BLaER1 treated with 17β-estradiol and CSF1 and Interleukin-3, amounts not matched to agents 10 nM and 100 nM (cell line): ENCODE measurements at regions not wholly inside any gene's neighbourhood (a gene's known extent, or its start where the extent isn't known, plus 50 kb on each side); places are given as distances from the start of the nearest gene placed in this dataset.

Experiments
- H3K27ac ChIP-seq, 11 experiments: shearing (Covaris generic); formaldehyde crosslinking; 2 replicates each; pipeline ENCODE4 v1.8.1; 2022
- H3K27me3 ChIP-seq, 11 experiments: shearing (Covaris generic); formaldehyde crosslinking; 2 replicates each; pipeline ENCODE4 v1.8.1; 2022
- H3K36me3 ChIP-seq, 11 experiments: shearing (Covaris generic); formaldehyde crosslinking; 2 replicates each; pipeline ENCODE4 v1.8.1; 2022
- H3K4me1 ChIP-seq, 10 experiments: shearing (Covaris generic); formaldehyde crosslinking; 2 replicates each; pipeline ENCODE4 v1.8.1; 2022
- H3K4me2 ChIP-seq, 11 experiments: shearing (Covaris generic); formaldehyde crosslinking; 2 replicates each; pipeline ENCODE4 v1.8.1; 2022
- H3K4me3 ChIP-seq, 10 experiments: shearing (Covaris generic); formaldehyde crosslinking; 2 replicates each; pipeline ENCODE4 v1.8.1; 2022
- H3K9ac ChIP-seq, 11 experiments: shearing (Covaris generic); formaldehyde crosslinking; 2 replicates each; pipeline ENCODE4 v1.8.1; 2022
- H3K9me3 ChIP-seq, 11 experiments: shearing (Covaris generic); formaldehyde crosslinking; replicated peaks in 1 of 11; 2 replicates each; pipeline ENCODE4 v1.8.1; 2022
- H4K20me1 ChIP-seq, 11 experiments: shearing (Covaris generic); formaldehyde crosslinking; 2 replicates each; pipeline ENCODE4 v1.8.1; 2022
- Cebpa-rat ChIP-seq, 11 experiments: shearing (Covaris generic); IDR thresholded peaks; 2 replicates each; pipeline ENCODE4 v1.8.1; 2022

DNA sequence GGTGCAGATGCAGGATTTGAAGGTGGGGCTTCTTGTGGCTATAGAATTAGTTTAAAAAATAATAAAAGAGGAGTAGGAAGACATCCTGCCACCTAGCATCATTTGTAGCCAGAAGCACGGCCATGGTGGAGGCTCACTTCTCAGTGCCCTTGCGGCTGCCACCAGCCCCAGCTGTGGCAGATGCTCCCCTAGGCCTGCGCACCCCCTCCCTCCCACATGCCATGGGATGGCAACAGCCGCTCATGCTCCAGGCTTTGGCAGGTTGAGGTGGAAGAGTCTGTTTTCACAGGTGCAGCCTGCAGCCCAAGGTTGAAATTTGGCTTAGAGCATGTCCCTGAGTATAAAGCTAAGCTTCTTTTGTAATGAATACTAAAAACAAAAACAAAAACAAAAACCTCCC, 96.4 kb downstream of the GATA6 start:
- H3K4me2 ChIP-seq, result peak overlapping the region in 1 of 11 experiments; percentile 8; a peak in 1 of 22 replicates
- H3K9ac ChIP-seq, result no peak overlapping the region
- no peaks in the 10 kb centered on the region for H3K36me3 ChIP-seq
- H4K20me1 ChIP-seq, result no peaks in the 10 kb centered on the region
- H3K27ac ChIP-seq, result no peak overlapping the region
- H3K4me1 ChIP-seq, result peaks cover 0 to 3% (median 0%) of the 10 kb centered on the region in 10 experiments; a peak in 1 of 20 replicates
- 0 out of 22 replicates have a peak, but pooled peaks cover 0 to 4% (median 0%) of the 10 kb centered on the region in 11 experiments for H3K9me3 ChIP-seq
- no peaks in the 10 kb centered on the region for H3K27me3 ChIP-seq
- no peak overlapping the region for H3K4me3 ChIP-seq
- no peak for TF ChIP-seq Cebpa-rat (IDR thresholded peaks at IDR 0.05)

DNA sequence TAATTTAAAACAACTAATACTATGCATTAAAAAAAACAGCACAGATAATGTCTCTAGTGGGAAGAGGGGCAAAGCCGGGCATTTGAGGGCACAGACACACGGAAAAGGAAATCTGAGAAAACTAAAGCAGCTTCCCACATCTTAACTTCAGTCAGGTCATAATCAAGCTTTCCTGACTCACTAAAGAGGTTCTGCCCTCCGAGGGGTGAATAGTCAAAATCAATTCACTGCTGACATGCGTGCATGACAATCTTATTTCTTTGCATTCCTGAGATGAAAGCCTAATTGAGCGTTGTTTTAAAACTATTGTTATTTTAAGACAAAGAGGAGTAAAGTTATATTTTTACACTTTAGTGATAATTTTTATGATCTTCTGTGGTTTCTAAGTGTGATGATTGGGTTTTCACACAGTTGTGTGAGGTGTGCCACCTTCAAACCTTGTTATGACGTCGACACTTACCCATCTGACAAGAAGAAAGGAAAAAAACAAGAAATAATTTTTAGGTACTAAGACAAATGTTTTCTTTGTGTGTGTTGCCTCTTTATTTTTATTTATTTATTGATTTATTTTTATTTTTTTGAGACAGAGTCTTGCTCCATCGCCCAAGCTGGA, 90.9 kb downstream of the GATA6 start:
- Histone ChIP-seq H3K4me3 (no peak overlapping the region), H3K9ac (no peak overlapping the region), H3K4me2 (no peak overlapping the region), H4K20me1 (no peaks in the 10 kb centered on the region), H3K9me3 (0 out of 22 replicates have a peak, but pooled peaks cover 0 to 4% (median 0%) of the 10 kb centered on the region in 11 experiments), H3K36me3 (no peaks in the 10 kb centered on the region), H3K27me3 (no peaks in the 10 kb centered on the region), H3K4me1 (peaks cover 0 to 2% (median 0%) of the 10 kb centered on the region in 10 experiments; a peak in 1 of 20 replicates), H3K27ac (no peak overlapping the region)
- TF ChIP-seq Cebpa-rat (IDR thresholded peaks at IDR 0.05), result no peak

DNA sequence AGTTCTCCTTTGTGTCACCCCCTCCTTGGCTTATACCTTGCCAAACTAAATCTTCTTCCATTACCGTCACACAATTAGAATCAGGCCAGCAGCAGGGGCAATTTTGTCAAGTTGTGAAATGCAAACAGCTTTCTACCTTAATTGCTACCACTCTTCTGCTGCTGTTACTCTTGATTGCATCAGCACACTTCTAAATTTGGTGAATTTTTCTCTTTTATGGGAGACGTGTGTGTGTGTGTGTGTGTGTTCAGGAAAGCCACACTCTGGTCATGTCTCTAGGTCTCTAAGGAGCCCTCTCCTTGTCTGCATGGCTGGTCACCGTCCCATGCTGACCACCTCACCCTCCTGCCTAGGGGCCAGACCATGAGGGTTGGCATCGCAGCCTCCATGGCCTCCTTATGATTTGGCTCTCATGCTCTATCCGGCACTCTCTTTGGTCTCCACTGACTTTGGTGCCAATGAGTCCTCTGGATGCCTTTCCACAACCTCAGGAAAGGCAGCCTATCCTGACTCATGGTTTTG, 87.7 kb downstream of the GATA6 start:
- Histone ChIP-seq H3K27ac (no peak overlapping the region), H3K4me3 (no peak overlapping the region), H3K36me3 (no peaks in the 10 kb centered on the region), H3K9me3 (0 out of 22 replicates have a peak, but pooled peaks cover 0 to 4% (median 0%) of the 10 kb centered on the region in 11 experiments), H3K4me2 (no peak overlapping the region), H3K4me1 (peaks cover 0 to 16% (median 10%) of the 10 kb centered on the region in 10 experiments; a peak in 13 of 20 replicates), H3K9ac (no peak overlapping the region), H3K27me3 (no peaks in the 10 kb centered on the region), H4K20me1 (no peaks in the 10 kb centered on the region)
- no peak for TF ChIP-seq Cebpa-rat (IDR thresholded peaks at IDR 0.05)

DNA sequence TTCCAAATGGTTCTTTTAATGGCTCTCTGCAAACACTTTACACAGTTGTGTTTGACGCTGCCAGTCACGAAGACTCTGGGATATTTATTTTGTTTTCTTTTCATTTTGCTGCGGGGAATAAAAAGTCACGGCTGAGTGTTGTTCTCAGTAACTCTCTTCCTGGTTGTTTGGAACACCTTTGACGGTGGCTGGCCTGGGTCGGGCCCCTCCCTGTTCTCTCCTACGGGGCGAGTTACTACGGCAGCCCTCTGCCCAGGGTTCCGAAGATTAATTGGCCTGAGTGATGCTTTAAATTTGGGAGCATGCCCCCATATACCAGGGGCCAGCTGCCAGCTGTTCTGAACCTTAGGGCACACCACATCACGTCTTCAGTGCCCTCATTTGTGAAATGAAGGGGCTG, 84.7 kb downstream of the GATA6 start:
- peak overlapping the region in 9 of 11 experiments; percentile 10 to 55 (median 35); a peak in 13 of 22 replicates for H3K4me2 ChIP-seq
- no peak overlapping the region for H3K9ac ChIP-seq
- H3K4me1 ChIP-seq, result peaks cover 0 to 17% (median 11%) of the 10 kb centered on the region in 10 experiments; a peak in 13 of 20 replicates
- TF ChIP-seq Cebpa-rat (IDR thresholded peaks at IDR 0.05), result no peak
- no peaks in the 10 kb centered on the region for H3K27me3 ChIP-seq
- no peak overlapping the region for H3K27ac ChIP-seq
- H3K9me3 ChIP-seq, result no peaks in the 10 kb centered on the region
- no peaks in the 10 kb centered on the region for H4K20me1 ChIP-seq
- H3K4me3 ChIP-seq, result no peak overlapping the region
- no peaks in the 10 kb centered on the region for H3K36me3 ChIP-seq

- H3K9me3 ChIP-seq, result no peaks in the 10 kb centered on the region
- no peak overlapping the region for H3K9ac ChIP-seq
- peaks cover 0 to 17% (median 11%) of the 10 kb centered on the region in 10 experiments; a peak in 13 of 20 replicates for H3K4me1 ChIP-seq
- no peaks in the 10 kb centered on the region for H3K27me3 ChIP-seq
- no peaks in the 10 kb centered on the region for H4K20me1 ChIP-seq
- no peaks in the 10 kb centered on the region for H3K36me3 ChIP-seq
- no peak overlapping the region for H3K4me3 ChIP-seq
- TF ChIP-seq Cebpa-rat (IDR thresholded peaks at IDR 0.05), result no peak
- H3K4me2 ChIP-seq, result peak overlapping the region in 10 of 11 experiments; percentile 10 to 55 (median 29); a peak in 15 of 22 replicates
- H3K27ac ChIP-seq, result no peak overlapping the region
Measured at GRCh38 chr18:22253676-22254075, 84.3 kb downstream of the GATA6 start.

- Histone ChIP-seq H3K4me1 (peaks cover 0 to 17% (median 11%) of the 10 kb centered on the region in 10 experiments; a peak in 13 of 20 replicates), H3K36me3 (no peaks in the 10 kb centered on the region), H3K9ac (no peak overlapping the region), H3K27ac (no peak overlapping the region), H3K9me3 (no peaks in the 10 kb centered on the region), H3K4me3 (no peak overlapping the region), H4K20me1 (no peaks in the 10 kb centered on the region), H3K27me3 (no peaks in the 10 kb centered on the region), H3K4me2 (peak overlapping the region in 7 of 11 experiments; percentile 10 to 55 (median 41); a peak in 6 of 22 replicates)
- TF ChIP-seq Cebpa-rat (IDR thresholded peaks at IDR 0.05), result no peak
Measured at GRCh38 chr18:22253156-22253555, 83.8 kb downstream of the GATA6 start.
